GM12878 (cell line): ENCODE measurements at regions not wholly inside any gene's neighbourhood (a gene's known extent, or its start where the extent isn't known, plus 50 kb on each side); places are given as distances from the start of the nearest gene placed in this dataset.

Experiments used
- CHD2 ChIP-seq: IDR thresholded peaks from 2 replicates; pipeline ENCODE4 v1.6.1; 2011; ENCODE audit warnings: low read depth, low read length, improper control_type of control experiment, borderline replicate concordance
- TF ChIP-seq, protein P1 (sequence below): IDR thresholded peaks from 2 replicates; pipeline ENCODE4 v1.6.1; 2012; ENCODE audit warnings: low read depth, low read length, improper control_type of control experiment

DNA sequence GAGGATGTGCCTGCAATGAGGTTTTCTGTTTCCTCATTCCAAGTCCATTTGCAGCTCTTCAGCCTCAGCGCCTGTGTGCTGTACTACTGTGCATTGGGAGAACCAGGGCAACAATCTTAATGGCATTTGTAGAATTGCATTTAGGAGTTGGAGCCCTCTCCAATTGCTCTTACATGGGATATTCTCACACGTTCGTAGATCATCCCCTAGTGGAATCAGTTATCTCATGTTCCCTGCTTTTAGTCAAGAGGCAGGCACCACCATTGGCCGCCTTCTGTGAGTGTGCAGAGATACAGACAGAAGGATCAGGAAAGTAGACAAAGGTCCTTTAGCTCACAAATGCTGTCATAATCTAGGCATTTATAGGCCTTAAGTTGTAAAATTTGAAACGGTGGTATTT lies 84.2 kb upstream of the RGS17 start:
- TF ChIP-seq, protein P1, sequence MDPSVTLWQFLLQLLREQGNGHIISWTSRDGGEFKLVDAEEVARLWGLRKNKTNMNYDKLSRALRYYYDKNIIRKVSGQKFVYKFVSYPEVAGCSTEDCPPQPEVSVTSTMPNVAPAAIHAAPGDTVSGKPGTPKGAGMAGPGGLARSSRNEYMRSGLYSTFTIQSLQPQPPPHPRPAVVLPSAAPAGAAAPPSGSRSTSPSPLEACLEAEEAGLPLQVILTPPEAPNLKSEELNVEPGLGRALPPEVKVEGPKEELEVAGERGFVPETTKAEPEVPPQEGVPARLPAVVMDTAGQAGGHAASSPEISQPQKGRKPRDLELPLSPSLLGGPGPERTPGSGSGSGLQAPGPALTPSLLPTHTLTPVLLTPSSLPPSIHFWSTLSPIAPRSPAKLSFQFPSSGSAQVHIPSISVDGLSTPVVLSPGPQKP = no peak
- no peak for TF ChIP-seq CHD2
